ENCODE measurements at regions not wholly inside any gene's neighbourhood (a gene's known extent, or its start where the extent isn't known, plus 50 kb on each side); places are given as distances from the start of the nearest gene placed in this dataset.

- DNase-seq (ENCODE audit: low spot score) = peak; percentile 14
Observed at GRCh38 chr18:46293742-46294181, 189.6 kb downstream of the HAUS1 start.

- DNase-seq (ENCODE audit: low spot score) = no peak
Observed at GRCh38 chr18:46294318-46294717, 190.1 kb downstream of the HAUS1 start.

GRCh38 chr18:46294751-46295150, 190.6 kb downstream of the HAUS1 start:
- peak; percentile 77 for DNase-seq (ENCODE audit: low spot score)

GRCh38 chr18:46295416-46295815, 191.2 kb downstream of the HAUS1 start:
- no peak for DNase-seq (ENCODE audit: low spot score)

GRCh38 chr18:46296656-46297055, 192.5 kb downstream of the HAUS1 start:
- peak; percentile 72 for DNase-seq (ENCODE audit: low spot score)

- peak; percentile 43 for DNase-seq (ENCODE audit: low spot score)
Observed at GRCh38 chr18:46297124-46297523, 192.9 kb downstream of the HAUS1 start.

GRCh38 chr18:46297621-46298020, 193.4 kb downstream of the HAUS1 start:
- DNase-seq (ENCODE audit: low spot score) = peak; percentile 26

- DNase-seq (ENCODE audit: low spot score) = peak; percentile 60
Observed at GRCh38 chr18:46298511-46298910, 194.3 kb downstream of the HAUS1 start.

GRCh38 chr18:46299465-46300008, 195.4 kb downstream of the HAUS1 start:
- DNase-seq (ENCODE audit: low spot score) = peak; percentile 9

- DNase-seq (ENCODE audit: low spot score) = peak; percentile 77
Observed at GRCh38 chr18:46301081-46301480, 196.9 kb downstream of the HAUS1 start.

- DNase-seq (ENCODE audit: low spot score) = peak; percentile 62
Observed at GRCh38 chr18:46301571-46301970, 197.4 kb downstream of the HAUS1 start.

- DNase-seq (ENCODE audit: low spot score) = peak; percentile 64
Observed at GRCh38 chr18:46302528-46303485, 198.6 kb downstream of the HAUS1 start.

- DNase-seq (ENCODE audit: low spot score) = peak; percentile 72
Observed at GRCh38 chr18:46310258-46310657, 206.1 kb downstream of the HAUS1 start.

GRCh38 chr18:46310675-46311345, 206.6 kb downstream of the HAUS1 start:
- peak; percentile 55 for DNase-seq (ENCODE audit: low spot score)

GRCh38 chr18:46311491-46311890, 207.3 kb downstream of the HAUS1 start:
- DNase-seq (ENCODE audit: low spot score) = peak; percentile 64

- DNase-seq (ENCODE audit: low spot score) = no peak
Observed at GRCh38 chr18:46312221-46312620, 208.0 kb downstream of the HAUS1 start.

GRCh38 chr18:46313521-46313920, 209.3 kb downstream of the HAUS1 start:
- peak; percentile 79 for DNase-seq (ENCODE audit: low spot score)

GRCh38 chr18:46314011-46314410, 209.8 kb downstream of the HAUS1 start:
- peak; percentile 35 for DNase-seq (ENCODE audit: low spot score)

- no peak for DNase-seq (ENCODE audit: low spot score)
Observed at GRCh38 chr18:46315161-46315560, 211.0 kb downstream of the HAUS1 start.

GRCh38 chr18:46318356-46318755, 214.2 kb downstream of the HAUS1 start:
- peak; percentile 47 for DNase-seq (ENCODE audit: low spot score)

- no peak for DNase-seq (ENCODE audit: low spot score)
Observed at GRCh38 chr18:46319783-46320182, 215.6 kb downstream of the HAUS1 start.

- DNase-seq (ENCODE audit: low spot score) = peak; percentile 49
Observed at GRCh38 chr18:46320297-46320696, 216.1 kb downstream of the HAUS1 start.

Measured in mesenteric fat pad (tissue), 1 donor.